ENCODE measurements at regions not wholly inside any gene's neighbourhood (a gene's known extent, or its start where the extent isn't known, plus 50 kb on each side); places are given as distances from the start of the nearest gene placed in this dataset.

GRCh38 chr9:16243798-16244197 is 626.7 kb downstream of the BNC2 start (continued):
- TF ChIP-seq SIN3B (IDR thresholded peaks at IDR 0.05; ENCODE audit: low read depth) (no peak), NCOA1 (IDR thresholded peaks at IDR 0.05; ENCODE audit: low read depth) (no peak)

GRCh38 chr9:16245756-16246440 is 624.6 kb downstream of the BNC2 start:
- BruUV-seq (replicated peaks) = no TSS peak
- Histone ChIP-seq H3K4me2 (ENCODE audit: insufficient read depth, low read length) (no peak overlapping the region), H3K36me3 (ENCODE audit: control insufficient read depth, insufficient read depth, low read length) (no peaks in the 10 kb centered on the region), H3K9ac (ENCODE audit: insufficient read depth in 1 of 2, low read depth in 2 of 2, low read length in 2 of 2) (no peak overlapping the region), H3K27ac (ENCODE audit: extremely low read depth, low read depth, low read length) (no peak overlapping the region), H3K9me1 (ENCODE audit: control insufficient read depth, insufficient read depth, low read length) (no peaks in the 10 kb centered on the region), H3K4me3 (no peak overlapping the region), H4K20me1 (replicated peaks; ENCODE audit: control insufficient read depth, insufficient read depth, low read length) (no peaks in the 10 kb centered on the region), H3K79me2 (ENCODE audit: control insufficient read depth, insufficient read depth, low read length) (no peaks in the 10 kb centered on the region), H3K27me3 (ENCODE audit: control insufficient read depth in 2 of 2, insufficient read depth in 2 of 2, low read length in 2 of 2) (no peaks in the 10 kb centered on the region), H3K9me3 (replicated peaks; ENCODE audit: control insufficient read depth, insufficient read depth, low read depth, low read length) (no peaks in the 10 kb centered on the region), H3K4me1 (replicated peaks in 1 of 2; ENCODE audit: control insufficient read depth in 2 of 2, insufficient read depth in 2 of 2, low read length in 2 of 2) (no peaks in the 10 kb centered on the region), H2AFZ (ENCODE audit: low read depth, low read length) (no peak overlapping the region)
- no peak for FAIRE-seq
- in situ Hi-C loops (cut with MboI) (no loop called here), intact Hi-C loops (cut with micrococcal nuclease) (no loop called here)
- ChIA-PET CTCF (ENCODE audit: low intra/inter-chr PET ratio) (no interaction called here), POLR2A (no interaction called here)
- WGBS (ENCODE audit: insufficient coverage, low coverage, missing lambda C conversion rate) = 0% methylated on average over 1 of the region's 1 CpG
- DNase-seq (ENCODE audit: extremely low read depth in 1 of 4, low spot score in 3 of 4) = no peak
- ATAC-seq = no peak
- TF ChIP-seq RBM15 (IDR thresholded peaks at IDR 0.05; ENCODE audit: insufficient read depth, low read length) (no peak), SAP30 (IDR thresholded peaks at IDR 0.05; ENCODE audit: borderline replicate concordance, insufficient read depth, low read depth, low read length, poor library complexity, severe bottlenecking) (no peak), NKRF (IDR thresholded peaks at IDR 0.05; ENCODE audit: borderline replicate concordance) (no peak), HNRNPUL1 (IDR thresholded peaks at IDR 0.05; ENCODE audit: low read length) (no peak), AFF1 (IDR thresholded peaks at IDR 0.05; ENCODE audit: low read depth in 1 of 2, partially characterized antibody in 2 of 2) (no peak), ZNF778 (CRISPR knock-in tag; IDR thresholded peaks at IDR 0.05) (no peak), MTA3 (IDR thresholded peaks at IDR 0.05; ENCODE audit: borderline replicate concordance) (no peak), ZNF592 (IDR thresholded peaks at IDR 0.05) (no peak)

All from K562 (cell line).